GM21381 (cell line): ENCODE measurements at regions not wholly inside any gene's neighbourhood (a gene's known extent, or its start where the extent isn't known, plus 50 kb on each side); places are given as distances from the start of the nearest gene placed in this dataset.
"Not testable (repeated sequence)": the region's sequence is repeated elsewhere in the genome, so short reads cannot be mapped to it uniquely, and the experiment has no call there.

Source experiments
- ATAC-seq: cut with Tn5 transposase; IDR thresholded peaks from one replicate; pipeline ENCODE4 v1.9.1; 2021; ENCODE audit warnings: mild to moderate bottlenecking, moderate library complexity; ENCODE audit not compliant: unreplicated experiment

- ATAC-seq, result no peak
Measured at GRCh38 chr1:99496067-99496466, 149.8 kb upstream of the PALMD start.

GRCh38 chr1:99497690-99498089, 148.2 kb upstream of the PALMD start:
- no peak for ATAC-seq

- ATAC-seq, result no peak
Measured at GRCh38 chr1:99500541-99500940, 145.4 kb upstream of the PALMD start.

GRCh38 chr1:99501871-99502270, 144.0 kb upstream of the PALMD start:
- ATAC-seq, result no peak

- ATAC-seq, result no peak
Measured at GRCh38 chr1:99502400-99502799, 143.5 kb upstream of the PALMD start.

GRCh38 chr1:99503276-99503747, 142.6 kb upstream of the PALMD start:
- ATAC-seq, result no peak

GRCh38 chr1:99504287-99504686, 141.6 kb upstream of the PALMD start:
- ATAC-seq, result no peak

- no peak for ATAC-seq
Measured at GRCh38 chr1:99506631-99507030, 139.3 kb upstream of the PALMD start.

- ATAC-seq, result not testable (repeated sequence)
Measured at GRCh38 chr1:99507446-99507845, 138.5 kb upstream of the PALMD start.

- ATAC-seq, result no peak
Measured at GRCh38 chr1:99507906-99508732, 137.8 kb upstream of the PALMD start.

GRCh38 chr1:99508733-99509445, 137.0 kb upstream of the PALMD start:
- ATAC-seq, result not testable (repeated sequence)

GRCh38 chr1:99514823-99515552, 130.9 kb upstream of the PALMD start:
- ATAC-seq, result not testable (repeated sequence)

- no peak for ATAC-seq
Measured at GRCh38 chr1:99516141-99516540, 129.8 kb upstream of the PALMD start.

GRCh38 chr1:99520121-99520520, 125.8 kb upstream of the PALMD start:
- no peak for ATAC-seq

GRCh38 chr1:99525331-99525730, 120.6 kb upstream of the PALMD start:
- no peak for ATAC-seq

GRCh38 chr1:99527078-99527477, 118.8 kb upstream of the PALMD start:
- ATAC-seq, result no peak

GRCh38 chr1:99527545-99527944, 118.4 kb upstream of the PALMD start:
- no peak for ATAC-seq

- ATAC-seq, result no peak
Measured at GRCh38 chr1:99529002-99529401, 116.9 kb upstream of the PALMD start.

- ATAC-seq, result no peak
Measured at GRCh38 chr1:99531578-99532275, 114.2 kb upstream of the PALMD start.

- ATAC-seq, result no peak
Measured at GRCh38 chr1:99532276-99532580, 113.7 kb upstream of the PALMD start.
